Epithelial cell of prostate (primary cell): ENCODE measurements at regions not wholly inside any gene's neighbourhood (a gene's known extent, or its start where the extent isn't known, plus 50 kb on each side); places are given as distances from the start of the nearest gene placed in this dataset.
"Not testable (repeated sequence)": the region's sequence is repeated elsewhere in the genome, so short reads cannot be mapped to it uniquely, and the experiment has no call there.

Experiments
- DNase-seq: peaks from one replicate; pipeline ENCODE4 v3.0.0-alpha.2; 2011; ENCODE audit warnings: low read depth, low spot score
- H3K27ac ChIP-seq: fragments of 450-650 bp; 2 replicates; pipeline ENCODE4 v1.5.1; 2017; ENCODE audit warnings: mild to moderate bottlenecking

DNA sequence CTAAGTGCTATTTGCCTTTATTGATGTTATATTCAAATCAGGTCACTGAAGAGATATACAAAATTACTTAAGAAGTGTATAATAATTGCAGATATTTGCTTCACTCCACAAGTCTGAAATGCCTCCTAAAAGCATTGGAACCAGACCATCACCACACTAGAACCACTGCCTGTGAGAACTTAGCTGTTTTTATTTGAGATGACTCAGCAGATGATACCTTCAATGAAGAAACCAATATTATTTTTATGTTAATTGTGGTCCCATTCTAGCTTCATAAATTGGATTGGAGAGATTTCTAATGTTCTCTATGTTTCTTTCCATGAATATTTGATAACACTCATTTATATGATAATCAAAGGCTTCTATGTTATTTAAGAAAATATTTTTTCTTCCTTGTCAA, 740.6 kb downstream of the KCNT2 start:
- DNase-seq: no peak
- H3K27ac ChIP-seq: no peak overlapping the region

DNA sequence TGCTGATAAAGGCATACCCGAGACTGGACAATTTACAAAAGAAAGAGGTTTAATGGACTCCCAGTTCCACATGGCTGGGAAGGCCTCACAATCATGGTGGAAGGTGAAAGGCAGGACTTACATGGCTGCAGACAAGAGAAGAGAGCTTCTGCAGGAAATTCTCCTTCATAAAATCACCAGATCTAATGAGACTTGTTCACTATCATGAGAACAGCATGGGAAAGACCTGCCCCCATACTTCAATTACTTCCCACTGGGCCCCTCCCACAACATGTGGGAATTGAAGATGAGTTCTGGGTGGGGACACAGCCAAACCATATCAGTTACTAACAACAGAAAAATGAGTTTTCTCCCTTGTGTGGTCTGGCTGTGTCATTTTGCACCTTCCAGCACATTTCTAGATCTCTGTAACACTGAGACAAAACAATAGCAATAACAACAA, 741.4 kb downstream of the KCNT2 start:
- no peak for DNase-seq
- H3K27ac ChIP-seq: no peak overlapping the region

DNA sequence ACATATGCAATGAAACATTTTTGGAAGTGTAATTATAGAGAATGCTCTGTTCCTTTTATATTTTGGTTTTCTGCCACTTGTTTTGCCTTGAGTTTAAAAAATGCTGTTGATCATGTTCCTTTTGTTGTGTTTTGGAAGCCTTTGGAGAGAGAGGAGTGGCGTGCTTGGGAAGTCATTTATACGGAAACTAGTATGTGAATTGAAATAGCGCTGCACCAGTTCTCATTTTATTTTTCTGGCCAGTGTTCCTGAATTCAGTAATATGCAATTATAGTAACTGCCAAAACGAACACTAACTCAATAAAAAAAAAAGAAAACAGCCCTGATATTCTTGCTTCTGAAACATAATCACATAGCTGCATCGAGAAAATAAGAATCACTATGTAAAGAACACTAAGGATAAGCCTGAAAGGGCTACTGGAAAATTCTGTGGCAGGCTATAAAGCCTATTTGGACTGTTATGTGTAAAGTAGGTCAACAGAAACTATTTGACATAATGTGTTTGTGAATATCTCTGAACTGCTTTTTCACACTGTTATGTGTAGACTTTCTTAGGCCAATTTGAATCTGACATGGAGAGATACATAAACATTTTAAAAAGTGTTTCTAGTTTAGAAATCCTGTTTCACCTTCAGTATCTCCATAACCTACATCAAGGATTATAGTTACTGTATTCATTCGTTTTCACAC, 742.0 kb downstream of the KCNT2 start:
- DNase-seq: no peak
- H3K27ac ChIP-seq: no peak overlapping the region

DNA sequence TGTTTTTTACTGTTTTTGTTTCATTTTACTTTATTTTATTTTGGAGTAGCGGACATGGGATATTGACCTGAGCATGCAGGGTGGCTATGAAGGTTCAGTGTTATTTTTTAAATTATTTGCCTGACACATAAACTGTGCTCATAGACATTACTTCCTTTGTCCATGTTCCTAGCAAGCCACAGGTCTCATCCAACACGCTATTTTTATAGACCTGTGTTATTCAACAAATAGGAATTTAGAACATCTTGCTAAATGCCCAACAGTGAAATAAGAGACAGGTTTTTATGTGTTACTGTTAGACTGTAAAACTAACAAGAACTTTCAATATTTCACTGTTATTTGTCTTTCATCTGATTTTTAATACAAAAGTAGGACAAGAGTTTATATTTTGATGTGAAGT, 756.4 kb downstream of the KCNT2 start:
- no peak overlapping the region for H3K27ac ChIP-seq
- DNase-seq: no peak

DNA sequence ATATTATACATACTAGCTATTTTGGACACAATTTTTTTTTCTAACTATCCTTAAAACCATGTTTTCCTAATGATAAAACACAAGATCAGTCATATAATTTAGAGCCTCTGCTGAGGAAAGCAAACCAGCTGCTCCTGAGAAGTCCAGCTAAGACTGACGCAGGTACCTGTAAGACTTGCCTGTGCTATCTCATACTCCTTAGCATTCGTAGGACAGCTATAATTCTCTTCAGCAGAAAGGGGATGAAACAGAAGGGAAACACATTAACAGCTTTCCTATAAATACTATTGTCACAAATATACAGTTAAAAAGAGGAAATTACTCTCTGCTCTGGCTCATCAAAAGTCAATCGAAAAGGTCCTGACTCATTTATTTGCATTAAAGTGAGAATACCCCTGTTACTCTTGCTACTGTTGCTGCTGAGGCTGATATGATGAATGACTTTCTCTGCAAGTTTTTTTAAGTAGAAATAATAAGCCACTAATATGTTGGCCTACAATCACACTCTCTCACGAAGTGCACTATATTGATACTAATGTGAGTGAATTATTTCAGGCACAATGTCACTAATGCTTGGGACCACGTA, 757.1 kb downstream of the KCNT2 start:
- no peak overlapping the region for H3K27ac ChIP-seq
- DNase-seq: no peak

DNA sequence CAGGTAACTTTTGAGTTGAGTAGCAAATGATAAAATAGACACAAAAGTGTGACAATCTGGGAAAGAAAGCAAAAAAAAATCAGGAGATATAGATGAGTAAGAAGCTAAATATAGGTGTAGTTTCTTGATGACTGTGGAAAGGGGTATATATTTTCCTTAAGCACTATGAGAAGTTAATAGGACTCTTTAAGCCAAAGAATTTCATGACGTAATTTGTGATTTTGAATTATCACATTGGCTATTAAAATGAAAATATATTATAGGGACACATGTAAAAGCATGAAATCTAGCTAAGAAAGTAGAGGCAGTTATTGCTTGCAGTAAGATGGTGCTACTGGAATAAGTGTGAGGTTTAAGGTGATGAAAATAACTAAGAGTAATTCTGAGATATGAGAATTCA, 759.1 kb downstream of the KCNT2 start:
- H3K27ac ChIP-seq: no peak overlapping the region
- DNase-seq: no peak

DNA sequence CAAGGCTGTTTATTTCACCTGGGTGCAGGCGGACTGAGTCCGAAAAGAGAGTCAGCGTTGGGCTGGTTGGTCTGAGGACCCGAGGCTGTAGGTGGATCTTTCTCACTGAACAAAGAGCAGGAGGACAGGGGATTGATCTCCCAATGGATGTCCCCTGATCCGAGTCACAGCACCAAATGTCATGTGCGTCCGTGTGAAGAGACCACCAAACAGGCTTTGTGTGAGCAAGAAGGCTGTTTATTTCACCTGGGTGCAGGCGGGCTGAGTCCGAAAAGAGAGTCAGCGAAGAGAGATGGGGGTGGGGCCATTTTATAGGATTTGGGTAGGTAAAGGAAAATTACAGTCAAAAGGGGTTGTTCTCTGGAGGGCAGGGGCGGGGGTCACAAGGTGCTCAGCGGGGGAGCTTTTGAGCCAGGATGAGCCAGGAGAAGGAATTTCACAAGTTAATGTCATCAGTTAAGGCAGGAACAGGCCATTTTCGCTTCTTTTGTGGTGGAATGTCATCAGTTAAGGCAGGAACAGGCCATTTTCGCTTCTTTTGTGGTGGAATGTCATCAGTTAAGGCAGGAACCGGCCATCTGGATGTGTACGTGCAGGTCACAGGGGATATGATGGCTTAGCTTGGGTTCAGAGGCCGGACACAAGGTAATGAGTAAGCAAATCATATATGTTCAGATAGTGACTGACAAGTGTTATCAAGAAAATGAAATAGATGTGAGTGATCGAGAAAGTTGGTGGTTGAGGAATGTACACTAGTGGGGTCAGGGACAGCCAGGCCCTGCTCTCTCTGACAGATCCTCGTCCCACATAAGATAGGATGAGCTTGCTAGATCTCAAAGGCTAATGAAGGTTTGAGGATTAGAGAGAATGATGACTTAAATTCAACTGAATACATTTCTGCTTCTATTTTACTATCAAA, 760.0 kb downstream of the KCNT2 start:
- H3K27ac ChIP-seq, DNase-seq: not testable (repeated sequence)

DNA sequence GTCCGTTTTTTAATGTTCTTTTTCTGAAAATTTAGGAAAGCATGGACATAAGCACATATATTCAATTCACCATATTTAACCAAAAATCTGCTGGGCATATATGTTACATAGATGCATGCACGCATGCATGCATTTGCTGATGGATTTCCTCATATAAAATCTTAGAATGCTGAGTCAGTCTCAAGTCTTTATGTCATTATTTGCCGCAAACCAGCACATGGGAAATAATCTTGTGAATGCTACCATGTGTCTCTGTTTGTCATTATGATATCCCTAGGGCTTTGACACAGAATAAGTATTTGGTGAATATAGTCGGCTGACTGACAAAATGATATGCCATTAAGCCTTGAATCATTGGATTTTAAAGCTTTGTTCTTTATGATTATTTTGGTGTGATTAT, 776.5 kb downstream of the KCNT2 start:
- DNase-seq: no peak

DNA sequence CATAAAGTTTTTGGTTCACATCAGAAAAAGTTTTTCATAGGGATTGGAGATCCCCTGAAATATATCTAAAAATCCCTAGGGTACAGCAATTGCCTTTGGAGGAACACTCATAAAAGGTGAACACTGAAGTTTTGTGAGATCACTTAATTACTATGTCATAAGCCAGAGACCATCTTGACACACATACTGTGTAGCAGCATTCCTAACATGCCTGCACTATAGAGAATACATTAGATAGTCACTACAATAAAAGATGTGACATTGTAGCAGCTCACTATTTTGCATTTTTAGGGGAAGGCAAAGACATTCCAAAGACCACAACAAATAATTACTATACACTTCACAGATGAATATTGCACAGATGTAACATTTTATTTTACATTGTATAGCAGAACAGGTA, 779.9 kb downstream of the KCNT2 start:
- no peak for DNase-seq
- no peak overlapping the region for H3K27ac ChIP-seq

More for the DNA sequence above, 776.5 kb downstream of the KCNT2 start:
- no peak overlapping the region for H3K27ac ChIP-seq

DNA sequence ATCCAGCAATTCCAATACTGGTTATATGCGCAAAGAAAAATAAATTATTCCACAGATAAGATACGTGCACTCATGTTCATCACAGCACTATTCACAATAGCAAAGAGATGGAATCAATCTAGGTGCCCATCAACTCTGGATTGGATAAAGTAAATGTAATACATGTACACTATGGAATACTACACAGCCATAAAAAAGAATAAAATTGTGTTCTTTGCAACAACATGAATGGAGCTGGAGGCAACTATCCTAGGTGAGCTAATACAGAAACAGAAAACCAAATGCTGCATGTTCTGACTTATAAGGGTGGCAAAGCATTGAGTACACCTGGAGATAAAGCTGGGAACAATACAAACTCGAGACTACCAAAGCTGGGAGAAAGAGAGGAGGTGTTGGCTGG, 787.3 kb downstream of the KCNT2 start:
- H3K27ac ChIP-seq: no peak overlapping the region
- no peak for DNase-seq

DNA sequence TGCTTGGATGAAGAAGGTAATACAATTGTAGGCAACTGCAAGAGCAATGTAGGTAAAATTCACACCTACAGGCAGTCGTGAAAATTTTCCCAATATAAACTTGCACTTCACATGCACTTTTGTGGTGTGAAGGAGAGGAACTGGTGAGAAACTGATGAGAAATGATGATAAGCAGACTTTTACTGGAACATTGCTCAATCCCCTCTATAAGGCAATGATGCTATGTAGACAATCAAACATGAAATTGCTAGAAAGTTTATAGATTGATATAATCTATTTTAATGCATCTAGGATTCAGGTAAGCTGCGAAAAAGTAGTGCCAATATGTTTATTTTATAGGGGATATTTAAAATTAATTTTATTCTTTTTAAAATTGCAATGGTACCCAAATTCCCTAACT, 802.2 kb downstream of the KCNT2 start:
- no peak overlapping the region for H3K27ac ChIP-seq
- no peak for DNase-seq

DNA sequence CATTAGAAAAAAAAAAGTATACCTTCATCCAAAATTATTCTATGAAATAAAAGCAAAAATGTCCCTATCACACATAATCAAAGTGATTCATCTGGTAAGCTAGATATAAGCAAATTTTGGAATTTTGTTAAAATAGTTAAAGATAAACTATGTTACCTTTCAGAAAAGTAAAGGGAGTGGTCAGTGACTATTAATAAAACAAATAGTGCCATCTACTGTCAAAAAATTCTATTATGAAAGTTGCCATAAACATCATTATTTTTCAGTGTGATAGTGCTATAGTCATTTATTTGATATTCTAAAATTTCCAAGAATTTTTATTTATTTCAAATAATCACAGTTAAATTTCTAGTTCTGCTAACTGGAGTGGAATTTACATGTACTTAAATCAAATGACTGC, 803.7 kb downstream of the KCNT2 start:
- no peak overlapping the region for H3K27ac ChIP-seq
- no peak for DNase-seq

DNA sequence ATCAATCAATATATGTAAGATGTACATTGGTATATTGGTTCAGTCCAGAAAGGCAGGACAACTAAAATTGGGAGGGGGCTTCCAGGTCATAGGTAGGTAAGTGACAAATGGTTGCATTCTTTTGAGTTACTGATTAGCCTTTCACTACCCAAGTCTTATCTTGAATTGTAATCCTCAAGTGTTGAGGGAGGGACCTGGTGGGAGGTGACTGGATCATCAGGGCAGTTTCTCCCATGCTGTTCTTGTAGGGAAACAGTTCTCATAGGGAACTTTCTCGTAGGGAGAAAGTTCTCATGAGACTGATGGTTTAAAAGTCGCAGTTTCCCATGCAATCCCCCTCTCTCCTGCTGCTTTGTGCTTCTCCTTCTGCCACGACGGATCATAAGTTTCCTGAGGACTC, 809.2 kb downstream of the KCNT2 start:
- H3K27ac ChIP-seq: no peak overlapping the region
- DNase-seq: no peak

DNA sequence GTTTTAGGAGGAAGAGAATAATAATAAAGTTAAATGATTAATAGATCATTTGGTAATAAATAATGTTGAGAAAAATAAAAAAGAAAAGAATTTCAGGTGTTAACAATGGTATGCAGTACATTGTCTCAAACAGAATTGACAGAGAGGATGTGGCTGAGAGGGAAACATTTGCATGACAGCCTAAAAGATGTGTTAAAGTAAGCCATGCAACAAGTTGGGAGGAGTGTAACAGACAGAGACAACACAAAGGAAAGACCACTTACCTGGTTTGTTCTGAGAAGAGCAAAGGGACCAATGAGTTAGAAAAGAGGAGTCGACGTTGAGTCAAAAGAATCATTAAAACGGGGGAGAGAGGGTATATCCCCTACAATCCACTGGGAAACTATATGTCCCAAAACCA, 814.0 kb downstream of the KCNT2 start:
- no peak for DNase-seq
- H3K27ac ChIP-seq: no peak overlapping the region

DNA sequence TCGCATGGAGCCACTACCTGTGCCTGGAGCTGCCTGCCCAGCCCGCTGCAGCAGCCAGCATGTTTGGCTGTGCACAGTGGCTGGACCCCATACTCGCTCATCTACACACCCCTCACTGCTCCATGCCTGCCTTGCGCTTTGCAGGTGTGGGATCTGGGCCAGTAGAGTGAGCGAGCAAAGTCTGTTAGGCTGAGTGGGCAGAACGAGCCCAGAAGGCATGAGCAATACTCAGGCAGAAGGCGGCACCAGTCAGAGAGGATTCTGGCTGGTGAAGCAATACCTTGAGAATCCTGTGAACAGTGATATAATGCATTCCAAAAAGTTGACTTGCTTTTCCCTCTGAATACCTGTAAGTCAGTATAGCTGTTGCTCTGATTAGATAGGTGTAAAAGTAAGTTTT, 816.4 kb downstream of the KCNT2 start:
- DNase-seq: no peak
- no peak overlapping the region for H3K27ac ChIP-seq

DNA sequence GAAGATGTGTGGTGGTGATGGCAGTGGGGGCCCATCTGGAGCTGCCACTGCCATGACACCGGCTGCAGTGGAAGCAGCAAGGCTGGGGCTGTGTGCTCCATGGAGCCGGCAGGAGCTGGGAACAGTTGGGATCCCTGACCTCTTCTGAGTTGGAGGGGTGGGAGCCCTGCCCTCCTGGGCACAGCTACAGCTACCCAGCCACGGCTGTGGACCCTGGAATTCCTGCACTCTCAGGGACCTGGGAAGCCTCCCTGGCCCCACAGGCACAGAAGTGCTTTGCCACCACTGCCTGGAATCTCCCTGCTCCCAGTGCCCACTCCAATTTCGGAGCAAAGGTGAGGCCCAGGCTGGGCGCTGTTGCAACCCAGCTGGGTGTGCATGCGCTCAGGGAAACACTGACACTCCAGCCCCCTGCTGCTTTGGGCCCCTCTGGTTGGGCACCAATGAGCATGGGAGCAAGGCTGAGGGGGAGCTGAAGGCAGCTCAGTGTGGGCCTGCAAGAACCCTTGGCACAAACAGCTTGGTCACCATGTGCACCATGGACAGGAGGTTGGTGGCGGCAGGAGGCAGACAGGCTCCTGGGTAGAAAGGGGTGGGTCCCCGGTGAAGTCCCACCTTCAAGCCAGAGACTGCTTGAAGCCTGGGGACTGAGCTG, 817.6 kb downstream of the KCNT2 start:
- no peak for DNase-seq
- no peak overlapping the region for H3K27ac ChIP-seq

DNA sequence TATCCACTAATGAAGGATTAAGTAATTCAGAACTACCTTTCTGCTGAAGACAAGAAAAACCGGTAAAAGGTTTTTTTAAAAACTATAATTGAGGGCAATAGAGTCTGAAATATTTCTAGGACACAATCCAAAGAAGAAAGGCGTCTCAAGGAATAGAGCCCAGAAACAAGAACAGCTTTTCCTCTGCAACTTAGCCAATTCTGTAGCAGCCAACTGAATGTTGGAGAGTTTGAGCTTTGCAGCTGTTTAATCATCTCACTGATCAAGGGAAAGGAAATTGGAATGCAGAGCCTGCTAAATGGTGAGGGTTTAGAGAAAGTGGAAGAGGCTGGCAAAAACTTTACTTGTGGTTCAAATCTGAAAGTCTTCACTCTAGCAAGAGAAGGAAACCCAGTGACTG, 818.9 kb downstream of the KCNT2 start:
- DNase-seq: no peak
- H3K27ac ChIP-seq: no peak overlapping the region

DNA sequence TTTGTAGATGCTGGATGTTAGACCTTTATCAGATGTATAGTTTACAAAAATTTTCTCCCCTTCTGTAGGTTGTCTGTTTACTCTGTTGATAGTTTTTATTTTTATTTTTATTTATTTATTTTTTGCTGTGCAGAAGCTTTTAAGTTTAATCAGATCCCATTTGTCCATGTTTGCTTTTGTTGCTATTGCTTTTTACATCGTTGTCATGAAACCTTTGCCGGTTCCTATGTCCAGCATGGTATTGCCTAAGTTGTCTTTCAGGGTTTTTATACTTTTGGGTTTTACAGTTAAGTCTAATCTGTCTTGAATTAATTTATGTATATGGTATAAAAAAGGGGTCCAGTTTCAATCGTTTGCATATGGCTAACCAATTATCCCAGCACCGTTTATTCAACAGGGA, 819.5 kb downstream of the KCNT2 start:
- DNase-seq: no peak

DNA sequence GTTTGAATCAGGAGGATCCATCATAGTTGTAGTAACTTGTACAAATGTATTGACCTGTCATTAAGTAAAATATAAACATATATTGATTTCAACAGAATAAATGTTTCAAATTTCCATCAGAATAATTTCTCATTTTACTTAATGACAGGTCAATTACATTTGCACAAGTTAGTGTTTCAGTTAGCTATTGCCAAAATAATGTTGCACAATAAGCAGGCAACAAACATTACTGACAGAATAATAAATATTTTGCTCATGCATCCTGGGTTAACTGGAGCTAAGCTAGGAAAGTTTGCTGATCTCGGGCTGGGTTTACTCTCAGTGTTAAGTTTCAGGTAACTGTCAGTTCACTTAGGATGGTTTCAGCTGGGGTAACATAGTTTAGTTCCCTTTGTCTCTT, 822.4 kb downstream of the KCNT2 start:
- no peak overlapping the region for H3K27ac ChIP-seq
- DNase-seq: no peak

More for the DNA sequence above, 819.5 kb downstream of the KCNT2 start:
- no peak overlapping the region for H3K27ac ChIP-seq

DNA sequence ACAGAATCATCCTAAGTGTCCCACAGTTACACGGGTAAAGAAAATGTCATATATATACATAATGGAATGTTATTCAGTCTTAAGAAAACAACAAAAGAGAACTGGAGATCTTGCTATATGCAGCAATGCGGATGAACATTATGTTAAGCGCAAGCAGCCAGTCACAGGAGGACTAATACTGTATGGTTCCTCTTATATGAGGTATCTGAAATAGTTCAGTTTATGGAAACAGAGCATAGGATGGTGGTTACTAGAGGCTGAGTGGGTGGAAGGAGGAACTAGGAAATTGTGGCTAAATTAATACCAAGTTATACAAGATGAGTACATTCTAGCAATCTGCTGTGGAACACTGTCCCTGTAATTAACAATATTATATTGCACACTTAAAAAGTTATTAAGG, 834.3 kb downstream of the KCNT2 start:
- DNase-seq: no peak
- H3K27ac ChIP-seq: no peak overlapping the region

DNA sequence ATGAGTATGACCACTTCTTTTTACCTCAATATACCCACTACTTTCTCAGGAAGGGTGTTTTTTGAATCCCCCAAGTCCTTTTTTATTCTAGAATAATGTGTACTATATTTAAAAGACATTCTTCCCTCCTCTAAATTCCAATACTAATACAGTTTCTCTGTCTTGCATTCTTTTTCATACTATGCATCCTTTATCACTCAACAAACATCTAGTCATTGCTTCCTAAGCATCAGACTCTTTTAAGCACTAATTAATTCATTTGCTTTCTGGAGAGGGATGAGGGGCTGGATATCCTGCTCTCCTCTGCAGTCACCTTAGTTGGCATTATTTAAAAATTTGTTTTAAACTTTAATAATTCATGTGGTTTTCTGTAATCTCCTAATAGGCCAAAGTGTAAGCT, 838.8 kb downstream of the KCNT2 start:
- H3K27ac ChIP-seq: no peak overlapping the region
- DNase-seq: no peak
